HG03565 (cell line): ENCODE measurements at regions not wholly inside any gene's neighbourhood (a gene's known extent, or its start where the extent isn't known, plus 50 kb on each side); places are given as distances from the start of the nearest gene placed in this dataset.

Experiments used
- ATAC-seq: cut with Tn5 transposase; IDR thresholded peaks from one replicate; pipeline ENCODE4 v1.9.1; 2021; ENCODE audit warnings: mild to moderate bottlenecking, moderate library complexity; ENCODE audit not compliant: unreplicated experiment

DNA sequence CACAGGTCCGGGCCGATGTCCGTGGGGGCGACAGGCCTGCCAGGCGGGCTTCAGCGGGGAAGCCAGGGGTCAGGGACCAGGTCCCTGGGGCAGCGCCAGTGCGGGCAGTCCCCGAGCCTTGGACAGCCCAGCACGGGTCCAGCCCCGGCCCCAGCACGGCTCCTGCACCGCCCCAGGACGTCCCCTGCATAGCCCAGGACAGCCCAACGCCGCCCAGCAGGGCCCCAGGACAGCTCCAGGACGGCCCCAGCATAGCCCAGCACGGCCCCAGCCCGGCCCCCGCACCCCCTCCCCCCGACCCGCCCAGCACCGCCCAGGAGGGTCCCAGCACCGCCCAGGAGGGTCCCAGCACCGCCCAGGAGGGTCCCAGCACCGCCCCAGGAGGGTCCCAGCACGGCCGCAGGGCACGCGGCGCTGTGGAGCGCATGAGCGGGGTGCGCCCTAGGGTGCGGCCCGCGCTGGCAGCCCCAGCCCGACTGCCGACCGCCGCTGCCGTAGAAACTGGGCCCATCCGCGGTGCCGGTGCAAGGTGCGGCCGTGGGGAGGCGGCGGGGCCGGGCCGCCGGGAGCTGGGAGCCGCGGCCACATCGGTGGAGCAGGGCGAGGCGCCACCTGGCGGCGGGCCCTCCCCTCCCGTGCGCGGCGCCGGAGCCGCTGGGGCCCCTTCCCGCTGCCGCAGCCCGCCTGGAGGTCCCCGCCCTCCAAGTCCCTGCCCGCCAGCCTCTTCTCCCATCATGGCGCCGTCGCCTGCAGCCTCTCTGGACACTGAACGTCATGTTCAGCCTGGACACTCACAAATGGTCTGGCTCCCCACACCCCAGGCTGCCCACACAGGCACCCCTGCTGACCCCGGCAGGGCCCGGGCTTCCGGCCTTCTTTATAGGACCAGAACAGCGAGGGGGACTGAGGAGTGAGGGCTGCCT, 106.8 kb upstream of the NKX1-1 start:
- no peak for ATAC-seq

DNA sequence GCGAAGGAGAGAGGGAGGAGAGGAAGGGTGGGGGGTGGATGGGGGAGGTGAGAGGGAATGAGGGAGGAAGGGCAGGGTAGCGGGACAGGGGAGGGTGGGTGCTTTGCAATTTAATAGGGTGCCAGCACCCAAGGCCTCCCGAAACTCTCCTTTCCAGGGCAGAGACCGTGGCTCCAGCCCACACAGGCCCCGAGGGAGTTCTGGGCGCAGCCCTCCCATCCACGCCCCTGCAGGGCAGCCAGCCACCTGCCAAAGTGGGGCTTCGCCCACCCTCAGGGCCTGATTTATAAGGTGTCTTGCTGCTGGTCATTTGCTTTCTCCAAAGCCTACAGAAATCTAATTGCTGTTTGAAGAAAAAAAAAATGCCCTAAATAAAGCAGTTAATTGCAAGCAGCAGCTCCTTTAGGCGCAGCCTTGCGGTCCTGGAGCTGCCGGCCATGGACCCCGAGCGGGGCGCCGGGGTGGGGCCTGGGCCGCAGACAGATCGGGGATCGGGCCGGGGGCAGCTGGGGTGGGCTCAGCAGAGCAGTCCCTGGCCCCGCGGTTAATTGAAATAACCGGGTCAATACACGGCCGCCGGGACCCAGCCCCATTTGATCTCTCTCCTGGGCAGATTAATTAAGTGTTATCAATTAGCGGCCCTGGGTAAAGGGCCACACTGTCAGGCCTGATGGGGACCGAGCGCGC, 106.0 kb upstream of the NKX1-1 start:
- ATAC-seq = no peak

DNA sequence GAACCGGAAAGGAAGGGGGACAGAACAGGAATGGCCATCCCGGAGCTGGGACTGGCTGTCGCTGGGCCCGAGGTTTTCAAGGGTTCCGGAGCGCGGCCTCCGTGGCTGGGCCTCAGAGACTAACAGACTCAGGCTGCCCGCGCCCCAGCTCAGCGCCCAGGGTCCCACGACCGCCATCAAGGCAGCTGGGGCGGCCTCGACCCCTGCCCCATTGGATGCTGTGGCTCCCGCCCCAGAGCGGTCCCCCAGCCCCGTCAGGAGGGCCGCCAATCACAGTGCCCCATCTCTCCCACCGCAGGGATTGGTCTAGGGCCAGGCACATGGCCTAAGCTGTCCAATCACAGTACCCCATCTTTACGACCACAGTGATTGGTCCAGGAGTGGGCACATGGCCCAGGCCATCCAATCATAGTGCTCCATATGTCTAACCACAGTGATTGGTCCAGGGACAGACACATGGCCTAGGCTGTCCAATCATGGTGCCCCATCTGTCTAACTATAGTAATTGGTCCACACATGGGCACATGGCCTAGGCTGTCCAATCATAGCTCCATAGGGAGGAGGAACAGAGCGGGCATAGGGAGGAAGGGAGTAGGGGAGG, 105.3 kb upstream of the NKX1-1 start:
- no peak for ATAC-seq

DNA sequence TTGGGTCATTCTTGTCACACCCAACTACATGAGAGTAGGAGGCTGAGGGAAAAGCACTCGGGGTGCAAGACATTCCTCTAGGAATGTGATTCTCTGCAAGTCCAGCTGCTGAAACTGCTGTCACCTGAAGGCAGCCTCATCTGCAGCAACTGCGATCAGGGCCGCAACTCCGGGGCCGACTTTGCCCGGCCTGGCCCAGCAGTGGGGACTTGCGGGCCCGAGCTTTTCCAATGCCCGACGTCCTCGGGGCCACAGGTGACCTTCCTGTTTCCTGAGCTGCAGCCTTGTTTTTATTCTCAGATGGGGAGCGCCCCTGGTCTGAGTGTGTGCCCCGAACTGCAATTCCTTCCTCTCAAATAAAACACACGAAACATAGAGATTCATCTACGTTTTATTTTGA, 104.7 kb upstream of the NKX1-1 start:
- no peak for ATAC-seq

DNA sequence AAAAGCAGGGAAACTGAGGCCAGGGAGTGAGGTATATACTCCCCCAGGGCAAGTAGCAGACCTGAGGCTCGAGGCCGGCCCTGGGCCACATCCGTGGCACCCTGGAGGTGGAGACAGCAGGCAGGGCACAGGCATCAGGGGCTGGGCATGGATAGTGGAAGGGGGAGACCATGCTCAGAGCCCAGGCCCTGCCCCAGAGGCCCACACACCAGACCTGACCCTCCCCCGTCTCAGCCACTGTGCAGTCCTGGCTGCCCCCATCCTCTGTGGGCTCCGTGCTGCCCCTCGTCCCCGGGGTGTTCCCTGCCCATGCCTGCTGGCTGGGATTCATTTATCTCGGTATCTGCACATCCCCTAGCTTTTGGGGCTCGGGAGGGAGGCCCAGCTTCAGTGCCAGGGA, 103.1 kb upstream of the NKX1-1 start:
- no peak for ATAC-seq

DNA sequence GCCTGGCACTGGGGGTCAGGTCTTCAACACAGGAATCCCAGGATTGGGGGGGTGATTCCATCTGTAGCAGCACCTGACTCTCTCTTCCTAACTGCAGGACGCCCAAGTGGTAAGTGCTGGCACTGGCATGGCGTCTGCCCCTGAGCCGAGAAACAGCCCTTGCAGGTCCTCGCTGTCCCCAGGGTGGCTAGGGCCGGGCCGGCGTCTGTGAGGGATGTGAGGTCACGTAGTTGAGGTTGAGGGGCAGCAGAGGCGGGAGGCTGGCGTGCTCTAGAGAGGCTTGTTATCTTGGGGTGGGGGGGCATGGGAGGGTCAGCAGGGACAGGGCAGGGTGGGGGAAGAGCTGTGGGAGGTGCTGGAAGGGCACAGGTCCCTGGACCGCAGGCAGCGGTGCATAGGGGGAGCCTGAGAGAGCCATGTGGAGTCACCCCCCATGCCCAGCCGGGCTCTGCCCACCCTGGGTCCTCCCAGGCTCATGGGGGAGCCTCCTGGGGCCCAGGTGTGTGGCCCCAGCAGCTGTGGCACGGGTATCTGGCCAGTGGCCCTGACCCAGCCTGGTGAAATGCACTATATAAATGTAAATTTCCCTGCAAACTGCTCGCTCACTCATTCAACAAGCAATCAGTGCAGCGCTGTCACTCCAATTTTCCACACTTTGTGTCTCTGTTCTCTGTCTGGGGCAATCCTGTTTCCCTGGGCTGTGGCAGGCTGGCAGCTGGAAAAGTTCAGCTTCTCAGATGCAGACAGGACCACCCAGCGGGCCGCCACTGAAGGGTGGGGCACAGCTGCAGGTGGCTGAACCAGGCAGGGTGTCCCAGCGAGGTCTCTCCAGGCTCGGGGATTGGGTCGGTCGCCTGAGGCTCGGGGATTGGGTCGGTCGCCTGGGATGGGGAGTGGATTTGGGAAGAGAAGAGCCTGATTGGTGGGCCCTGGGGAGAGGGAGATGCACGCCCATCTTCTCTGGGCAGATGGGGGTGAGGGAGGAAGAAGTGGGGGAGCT, 102.2 kb upstream of the NKX1-1 start:
- ATAC-seq = no peak

DNA sequence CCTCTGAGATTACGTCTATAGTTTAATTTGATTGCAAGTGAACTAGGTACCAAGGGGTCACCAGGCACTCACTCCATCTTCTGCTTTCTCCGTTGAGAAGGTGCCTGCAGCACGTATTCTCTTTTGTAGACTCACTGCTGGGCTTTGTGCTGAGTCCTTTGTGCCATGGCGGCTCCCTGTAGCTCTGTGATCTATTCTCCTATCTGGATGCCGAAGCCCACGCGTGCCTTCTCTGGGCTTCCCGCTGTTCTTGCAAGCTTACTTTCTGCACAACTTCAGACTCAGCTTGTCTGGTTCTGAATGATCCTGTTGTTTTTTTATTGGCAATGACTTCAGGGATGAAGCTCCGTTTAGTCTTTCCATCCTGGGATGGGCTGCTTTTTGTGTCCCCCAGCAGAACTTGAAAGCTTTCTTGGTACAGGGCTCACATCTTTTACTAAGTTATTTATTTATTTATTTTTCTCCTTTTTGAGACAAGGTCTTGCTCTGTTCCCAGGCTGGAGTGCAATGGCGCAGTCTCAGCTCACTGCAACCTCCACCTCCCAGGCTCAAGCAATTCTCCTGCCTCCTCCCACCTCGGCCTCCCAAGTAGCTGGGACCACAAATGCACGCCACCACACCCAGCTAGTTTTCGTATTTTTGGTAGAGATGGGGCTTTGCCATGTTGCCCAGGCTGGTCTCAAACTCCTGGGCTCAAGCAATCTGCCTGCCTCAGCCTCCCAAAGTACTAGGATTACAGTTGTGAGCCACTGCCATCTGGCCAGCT, 100.9 kb upstream of the NKX1-1 start:
- ATAC-seq = no peak

DNA sequence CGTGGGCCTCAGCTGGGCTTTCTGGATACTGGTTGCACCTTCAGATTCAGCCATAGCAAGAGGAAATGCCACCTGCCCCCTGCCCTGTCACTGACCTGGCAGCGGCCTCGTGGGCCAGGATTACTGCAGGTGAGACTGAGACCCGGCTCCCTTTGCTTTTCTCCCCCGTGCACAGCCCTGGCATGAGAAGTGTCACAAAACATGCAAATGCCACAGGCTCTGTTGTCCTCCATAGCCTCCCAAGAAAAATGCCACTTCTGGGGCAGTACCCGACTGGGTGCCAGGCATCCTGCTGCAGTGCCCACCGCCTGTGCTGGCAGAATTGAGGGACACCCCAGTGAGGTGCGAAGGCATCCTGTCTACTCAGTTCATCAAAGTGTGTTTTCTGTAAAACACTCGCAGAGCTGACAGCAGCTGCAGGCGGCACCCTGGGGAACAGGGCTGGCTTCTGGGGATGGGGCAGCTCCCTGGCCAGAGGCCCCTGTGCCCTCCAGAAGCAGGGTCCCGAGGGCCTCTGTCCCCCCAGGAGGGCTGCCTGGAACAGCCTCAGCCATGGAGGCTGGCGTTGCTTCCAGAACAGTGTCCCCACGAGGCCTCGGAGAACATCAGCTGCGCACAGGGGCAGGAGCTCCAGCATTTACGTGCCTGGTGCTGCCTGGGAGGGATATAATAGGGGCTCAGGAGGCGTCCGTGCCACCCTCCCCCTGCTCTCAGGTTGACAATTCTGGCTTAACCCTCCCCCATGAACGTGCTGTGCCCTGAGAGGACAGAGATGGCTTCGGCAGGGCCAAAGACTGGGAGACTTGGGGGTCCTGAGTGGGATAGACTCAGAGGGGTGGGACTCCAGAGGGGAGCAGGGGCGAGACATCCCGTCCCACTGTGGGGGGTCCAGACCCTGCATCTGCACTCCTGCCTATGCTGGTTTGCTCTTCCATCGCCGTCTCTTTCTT, 99.5 kb upstream of the NKX1-1 start:
- ATAC-seq = no peak

DNA sequence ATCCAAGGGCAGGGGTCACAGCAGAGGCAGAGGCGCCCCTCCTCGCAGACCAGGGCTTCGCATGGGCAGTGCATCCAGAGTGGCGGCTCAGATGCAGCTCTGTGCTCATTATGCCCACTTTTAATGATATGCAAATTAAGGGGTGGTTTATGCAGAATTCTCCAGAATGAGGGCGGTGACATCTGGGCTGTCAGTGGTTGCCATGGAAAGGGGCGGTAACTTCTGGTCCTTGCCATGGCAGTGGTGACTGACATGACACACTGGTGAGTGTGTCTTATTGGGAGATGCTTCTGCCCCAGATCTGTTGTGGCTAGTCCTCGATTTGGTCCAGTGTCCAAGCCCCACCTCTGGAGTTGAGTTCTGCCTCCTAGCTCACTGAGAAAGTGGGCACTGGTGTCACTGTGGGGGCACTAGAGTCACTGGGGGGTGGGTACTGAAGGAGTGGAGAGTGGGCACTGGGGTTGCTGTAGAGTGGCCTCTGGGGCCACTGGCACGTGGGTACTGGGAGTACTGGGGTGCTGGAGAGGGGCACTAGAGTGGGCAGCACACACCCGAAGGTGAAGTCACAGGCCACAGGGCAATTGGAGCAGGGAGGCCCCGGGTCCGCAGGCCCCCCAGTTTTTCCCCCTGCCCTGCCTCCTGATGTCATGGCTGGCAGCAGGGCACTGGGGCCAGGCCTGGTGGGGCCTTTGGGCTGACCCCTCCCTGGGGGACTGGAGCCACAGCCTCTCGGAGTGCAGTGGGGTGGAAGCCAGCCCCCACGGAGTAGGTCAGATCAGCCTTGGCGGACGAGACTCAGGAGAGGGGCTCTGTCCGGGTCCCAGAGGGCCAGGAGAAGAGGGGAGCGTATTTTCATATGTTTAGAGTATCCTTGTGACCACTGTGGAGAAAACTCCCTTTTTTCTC, 98.6 kb upstream of the NKX1-1 start:
- ATAC-seq = no peak

DNA sequence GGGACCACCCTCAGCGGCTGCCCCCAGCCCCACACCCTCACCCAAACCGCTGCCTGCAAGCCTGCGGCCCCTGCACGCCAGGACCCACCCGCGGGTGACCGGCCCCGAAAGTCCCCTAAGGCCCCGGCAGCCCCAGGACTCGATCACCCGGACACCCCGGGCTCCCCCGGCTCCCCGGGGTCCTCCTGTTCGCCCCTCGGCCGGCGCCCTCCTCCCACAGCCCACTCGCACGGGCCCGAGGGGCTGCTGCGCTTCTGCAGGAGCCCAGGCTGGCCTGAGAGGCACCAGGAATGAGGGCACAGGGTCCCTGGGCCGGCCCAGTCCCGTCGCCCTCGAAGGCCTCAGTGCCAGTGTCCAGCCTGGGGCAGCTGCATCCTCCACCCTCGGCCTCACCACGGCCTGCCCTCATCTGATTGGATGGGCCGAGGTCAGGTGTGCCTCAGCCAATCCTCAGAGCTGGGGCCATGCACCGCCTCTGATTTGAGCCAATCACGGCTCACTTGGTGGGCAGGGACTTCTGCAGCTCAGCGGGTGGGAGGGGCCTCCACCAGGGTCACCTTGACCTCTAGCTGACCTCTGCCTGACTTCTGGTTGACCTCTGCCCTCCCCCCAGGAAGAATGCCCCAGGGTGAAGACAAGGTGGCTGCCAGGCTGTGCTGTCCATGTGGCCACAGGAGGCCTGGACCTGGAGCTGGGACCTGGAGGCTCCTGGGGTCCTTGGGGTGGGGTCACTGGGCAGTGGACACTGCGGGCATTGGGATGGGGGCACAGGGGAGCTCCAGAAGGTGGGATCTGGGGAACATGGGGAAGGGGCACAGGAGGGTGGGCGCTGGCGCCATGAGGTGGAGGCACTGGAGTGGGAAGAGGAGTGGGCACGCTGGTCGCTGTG, 97.6 kb upstream of the NKX1-1 start:
- ATAC-seq = no peak

DNA sequence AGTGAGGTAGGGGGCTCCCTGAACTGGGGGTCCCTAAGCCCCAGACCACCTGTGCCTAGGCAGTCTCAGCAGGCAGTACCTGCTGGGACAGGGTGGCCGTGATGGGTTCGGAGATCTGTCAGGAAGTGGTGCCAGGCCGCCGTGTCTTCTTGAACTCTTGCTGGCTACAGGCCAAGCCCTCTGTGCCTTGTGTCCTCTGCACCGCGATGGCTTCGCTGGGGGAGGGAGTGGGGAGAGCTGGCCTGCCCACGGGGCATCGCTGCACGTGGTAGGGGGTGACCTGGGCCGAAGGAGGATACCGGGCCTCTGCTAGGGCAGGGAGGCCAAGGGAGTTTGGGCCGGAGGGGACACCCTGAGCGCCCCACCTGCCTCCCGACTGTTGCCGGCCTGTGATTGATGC, 96.7 kb upstream of the NKX1-1 start:
- ATAC-seq = no peak

DNA sequence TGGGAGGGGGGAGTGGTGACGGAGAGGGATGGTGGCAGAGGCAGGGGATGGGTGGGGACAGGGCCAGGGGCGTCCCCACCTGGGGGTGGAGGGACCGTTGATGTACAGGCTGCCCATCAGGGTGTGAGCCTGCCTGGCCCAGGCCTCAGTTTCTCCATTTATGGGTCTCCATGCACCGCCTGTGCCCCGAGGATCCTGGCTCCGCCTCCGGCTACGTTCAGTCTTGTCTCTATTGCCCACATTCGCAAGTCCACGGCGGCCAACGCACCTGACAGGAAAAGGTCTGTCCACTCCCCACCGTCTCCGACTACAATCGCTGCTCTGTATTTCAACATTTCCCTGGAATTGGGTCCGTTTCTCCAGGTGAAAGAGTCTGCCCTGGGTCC, 96.3 kb upstream of the NKX1-1 start:
- ATAC-seq = no peak

DNA sequence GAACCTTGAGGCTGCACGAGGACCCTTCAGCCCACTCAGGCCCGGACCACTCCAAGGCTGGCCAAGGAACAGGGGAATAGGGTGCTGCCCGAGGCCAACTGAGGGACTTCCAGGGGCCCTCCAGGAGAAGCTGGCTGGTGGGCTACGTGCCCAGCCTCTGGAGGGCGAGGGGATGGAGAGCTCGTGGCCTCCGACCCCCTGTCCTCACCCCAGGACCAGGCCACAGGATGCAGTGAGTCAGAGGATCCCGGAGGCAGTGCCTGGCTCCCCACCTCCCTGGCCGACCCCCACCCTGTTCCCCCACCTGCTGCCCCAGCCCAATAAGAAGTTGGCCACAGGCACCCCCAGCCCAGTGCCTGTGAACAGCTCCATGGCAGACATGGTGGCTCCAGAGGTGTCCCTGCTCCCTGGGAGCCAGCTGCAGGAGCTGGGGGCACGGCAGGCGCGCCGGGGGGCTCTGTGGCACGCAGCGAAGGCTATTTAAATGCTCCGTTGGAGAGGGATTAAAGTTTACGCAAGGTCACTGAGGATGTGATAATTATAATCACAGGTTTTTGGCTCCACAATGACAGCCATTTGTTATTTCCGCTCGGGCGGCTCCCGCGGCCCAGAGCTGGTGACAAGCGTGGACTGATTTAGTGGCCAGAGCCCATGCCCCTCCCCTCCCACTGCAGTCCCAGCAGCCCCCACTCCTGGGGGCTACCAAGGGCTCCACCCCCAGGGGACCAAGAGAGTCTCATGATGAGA, 95.7 kb upstream of the NKX1-1 start:
- no peak for ATAC-seq

DNA sequence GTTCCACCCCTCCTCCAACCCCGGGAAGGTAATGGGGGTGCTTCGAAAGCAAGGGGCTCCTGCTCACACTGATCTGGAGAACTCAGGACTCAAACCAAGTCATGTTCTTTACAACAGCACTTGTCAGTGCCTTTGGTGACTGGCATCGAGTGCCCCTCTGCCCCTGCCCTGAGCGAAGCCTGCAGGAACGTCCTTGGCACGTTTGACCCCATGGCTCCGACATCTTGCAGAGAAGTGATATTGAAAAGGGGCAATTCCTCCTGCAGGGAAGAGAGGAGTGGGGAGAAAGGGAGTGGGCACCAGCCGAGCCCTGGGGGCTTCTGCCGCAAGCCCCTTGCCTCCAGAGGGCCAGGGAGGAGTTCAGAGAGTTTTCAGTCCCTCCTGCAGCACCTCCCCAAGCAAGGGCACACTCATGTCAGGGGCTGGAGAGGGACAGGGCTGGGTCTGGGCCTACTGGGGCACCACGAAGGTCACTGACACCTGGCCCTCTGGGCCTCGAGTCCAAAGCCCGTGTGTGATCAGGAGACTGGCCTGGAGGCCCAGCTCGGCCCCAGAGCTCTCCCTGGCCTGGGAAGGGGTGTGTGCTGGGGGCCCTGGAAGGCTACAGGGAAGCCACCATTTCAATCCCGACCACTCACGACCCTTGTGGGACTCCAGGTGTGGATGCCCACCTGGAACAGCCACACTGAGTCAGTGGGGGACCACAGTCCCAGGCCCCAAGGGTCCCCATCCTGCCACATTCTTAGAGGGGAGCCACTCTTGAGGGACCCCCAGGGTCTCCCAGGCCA, 94.9 kb upstream of the NKX1-1 start:
- no peak for ATAC-seq

DNA sequence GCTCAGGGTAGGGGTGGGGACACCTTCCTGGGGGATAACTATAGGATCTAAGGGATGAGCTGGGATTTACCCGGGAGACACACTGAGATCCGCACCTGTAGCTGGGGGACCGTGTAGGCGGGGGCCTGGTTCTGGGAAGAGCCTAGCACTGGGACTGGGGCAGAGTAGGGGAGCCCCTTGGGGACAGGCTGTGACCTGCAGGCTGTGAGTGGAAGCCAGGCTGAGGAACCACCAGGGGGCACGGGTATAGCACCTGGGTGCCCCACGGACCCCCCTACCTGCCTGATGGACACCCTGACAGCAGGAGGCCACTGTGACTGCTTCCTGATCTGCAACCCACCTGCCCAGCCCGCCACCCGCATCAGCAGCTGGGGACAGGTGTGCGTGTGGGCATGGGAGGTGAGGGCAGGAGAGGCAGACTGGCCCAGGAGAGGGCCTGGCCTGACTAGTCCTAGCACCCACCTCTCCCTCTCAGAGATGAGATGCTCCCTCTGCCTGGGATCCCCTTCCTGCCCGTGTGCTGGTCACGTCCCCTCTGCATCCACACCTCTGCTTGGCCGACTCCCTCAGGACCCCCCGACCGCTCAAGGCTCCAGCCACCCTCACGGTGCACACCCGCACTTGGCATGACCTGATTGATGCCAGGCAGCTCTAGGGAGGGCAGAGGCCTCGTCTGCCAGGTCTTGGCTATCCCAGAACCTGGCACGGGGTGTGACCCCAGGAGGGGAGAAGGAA, 94.2 kb upstream of the NKX1-1 start:
- no peak for ATAC-seq
